ENCODE measurements at regions not wholly inside any gene's neighbourhood (a gene's known extent, or its start where the extent isn't known, plus 50 kb on each side); places are given as distances from the start of the nearest gene placed in this dataset.
"Not testable (repeated sequence)": the region's sequence is repeated elsewhere in the genome, so short reads cannot be mapped to it uniquely, and the experiment has no call there.

DNA sequence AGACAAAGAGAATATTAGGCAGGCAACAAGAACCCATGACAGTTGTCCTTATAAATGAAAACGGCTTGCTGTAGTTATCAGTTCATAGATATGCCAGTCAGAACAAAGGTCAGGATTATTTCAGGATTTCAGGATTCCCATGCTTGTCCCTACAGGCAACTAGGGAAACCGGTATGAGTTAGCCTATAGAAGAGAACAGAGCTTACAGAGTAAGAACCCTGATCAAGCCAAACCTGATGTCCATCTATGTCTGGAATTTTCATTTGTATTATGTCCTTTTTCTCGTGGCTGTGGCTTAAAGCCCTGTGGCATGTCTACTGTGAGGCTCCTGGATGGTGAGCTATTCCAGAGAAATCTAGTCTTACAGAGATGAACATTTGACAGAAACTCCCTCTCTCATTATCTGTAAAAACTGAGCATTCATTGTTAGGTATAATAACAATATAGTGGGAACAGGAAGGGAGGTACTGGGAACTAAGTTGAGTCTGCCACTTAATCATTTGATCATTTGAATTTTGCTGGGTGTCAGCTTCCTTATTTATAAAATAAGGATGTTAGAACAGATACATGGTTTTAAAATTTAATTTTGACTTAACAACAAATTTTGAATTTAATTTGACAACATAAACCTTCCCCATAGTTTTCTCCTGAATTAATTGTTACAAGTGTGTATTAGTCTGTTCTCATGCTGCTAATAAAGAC is 129.5 kb upstream of the KLF3 start:
- TF ChIP-seq, protein P1, sequence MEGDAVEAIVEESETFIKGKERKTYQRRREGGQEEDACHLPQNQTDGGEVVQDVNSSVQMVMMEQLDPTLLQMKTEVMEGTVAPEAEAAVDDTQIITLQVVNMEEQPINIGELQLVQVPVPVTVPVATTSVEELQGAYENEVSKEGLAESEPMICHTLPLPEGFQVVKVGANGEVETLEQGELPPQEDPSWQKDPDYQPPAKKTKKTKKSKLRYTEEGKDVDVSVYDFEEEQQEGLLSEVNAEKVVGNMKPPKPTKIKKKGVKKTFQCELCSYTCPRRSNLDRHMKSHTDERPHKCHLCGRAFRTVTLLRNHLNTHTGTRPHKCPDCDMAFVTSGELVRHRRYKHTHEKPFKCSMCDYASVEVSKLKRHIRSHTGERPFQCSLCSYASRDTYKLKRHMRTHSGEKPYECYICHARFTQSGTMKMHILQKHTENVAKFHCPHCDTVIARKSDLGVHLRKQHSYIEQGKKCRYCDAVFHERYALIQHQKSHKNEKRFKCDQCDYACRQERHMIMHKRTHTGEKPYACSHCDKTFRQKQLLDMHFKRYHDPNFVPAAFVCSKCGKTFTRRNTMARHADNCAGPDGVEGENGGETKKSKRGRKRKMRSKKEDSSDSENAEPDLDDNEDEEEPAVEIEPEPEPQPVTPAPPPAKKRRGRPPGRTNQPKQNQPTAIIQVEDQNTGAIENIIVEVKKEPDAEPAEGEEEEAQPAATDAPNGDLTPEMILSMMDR (IDR thresholded peaks at IDR 0.05; ENCODE audit: low read depth, low read length), result no peak

DNA sequence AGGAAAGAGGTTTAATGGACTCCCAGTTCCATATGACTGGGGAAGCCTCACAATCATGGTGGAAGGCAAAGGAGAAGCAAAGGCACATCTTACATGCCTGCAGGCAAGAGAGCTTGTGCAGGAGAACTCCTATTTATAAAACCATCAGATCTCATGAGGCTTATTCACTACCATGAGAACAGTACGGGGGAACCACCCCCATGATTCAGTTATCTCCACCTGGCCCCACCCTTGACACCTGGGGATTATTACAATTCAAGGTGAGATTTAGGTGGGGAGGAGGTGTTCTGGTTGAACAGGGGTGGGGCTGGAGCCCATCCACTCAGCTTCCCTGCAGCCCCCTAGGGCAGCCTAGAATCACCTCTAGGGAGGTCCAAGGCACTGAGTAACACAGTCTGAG is 128.9 kb upstream of the KLF3 start:
- not testable (repeated sequence) for H3K4me3 ChIP-seq (ENCODE audit: low read depth, low read length)

More for the DNA sequence above, 129.5 kb upstream of the KLF3 start:
- no peak overlapping the region for H3K4me3 ChIP-seq (ENCODE audit: low read depth, low read length)

DNA sequence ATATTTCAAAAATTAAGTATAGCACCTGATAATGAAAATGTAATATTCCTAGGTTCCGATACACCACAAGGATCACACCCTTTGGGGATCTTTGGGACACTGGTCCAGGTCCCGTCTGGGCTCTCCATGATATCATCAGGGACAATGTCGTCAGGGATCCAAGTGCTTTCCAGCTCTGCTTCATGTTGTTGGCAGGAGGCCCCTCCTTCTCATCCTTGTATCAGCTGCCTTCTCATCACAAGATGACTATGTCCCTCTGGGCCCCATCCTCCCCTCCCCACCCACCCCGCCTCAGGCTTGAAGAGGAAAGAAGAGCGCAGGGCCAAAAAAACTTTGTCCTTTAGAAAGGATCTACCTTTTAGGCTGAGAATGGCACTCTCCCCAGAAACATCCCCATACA is 128.3 kb upstream of the KLF3 start:
- TF ChIP-seq, protein P1 (IDR thresholded peaks at IDR 0.05; ENCODE audit: low read depth, low read length), result no peak
- no peak overlapping the region for H3K4me3 ChIP-seq (ENCODE audit: low read depth, low read length)

DNA sequence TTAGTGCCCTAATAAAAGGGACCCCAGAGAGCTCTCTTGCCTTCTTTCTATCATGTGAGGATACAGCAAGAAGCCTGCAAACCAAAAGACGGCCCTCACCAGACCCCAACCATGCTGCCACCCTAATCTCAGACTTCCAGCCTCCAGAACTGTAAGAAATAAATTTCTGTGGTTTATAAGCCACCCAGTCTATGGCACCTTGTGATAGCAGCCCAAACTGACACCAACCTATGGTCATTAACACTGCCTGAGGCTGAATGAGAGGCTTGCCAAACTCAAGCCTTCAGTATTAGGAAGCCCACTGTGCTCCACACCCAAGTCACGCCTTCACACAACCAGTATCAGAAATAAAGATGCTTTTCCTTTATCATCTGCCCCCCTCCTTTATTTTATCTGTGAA is 127.3 kb upstream of the KLF3 start:
- H3K4me3 ChIP-seq (ENCODE audit: low read depth, low read length), result no peak overlapping the region
- TF ChIP-seq, protein P1 (IDR thresholded peaks at IDR 0.05; ENCODE audit: low read depth, low read length), result no peak

DNA sequence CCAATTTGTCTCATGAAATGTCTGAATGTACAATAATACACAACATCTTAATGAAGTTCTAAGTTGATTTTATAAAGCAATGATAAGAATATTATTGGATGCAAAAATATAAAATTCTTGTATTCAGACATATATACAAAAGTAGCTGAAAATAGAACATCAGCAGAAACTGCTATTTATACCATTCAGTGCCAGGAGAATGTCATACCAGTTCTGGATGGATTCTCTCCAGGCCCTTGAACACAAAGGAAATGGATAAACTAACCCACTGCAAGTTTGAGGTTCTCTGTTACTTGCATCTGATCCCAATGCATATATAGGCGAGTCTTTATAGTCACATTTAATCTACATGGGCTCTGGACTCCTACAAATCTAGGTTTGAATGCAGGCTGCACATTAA is 126.3 kb upstream of the KLF3 start:
- no peak overlapping the region for H3K4me3 ChIP-seq (ENCODE audit: low read depth, low read length)
- TF ChIP-seq, protein P1 (IDR thresholded peaks at IDR 0.05; ENCODE audit: low read depth, low read length), result no peak

DNA sequence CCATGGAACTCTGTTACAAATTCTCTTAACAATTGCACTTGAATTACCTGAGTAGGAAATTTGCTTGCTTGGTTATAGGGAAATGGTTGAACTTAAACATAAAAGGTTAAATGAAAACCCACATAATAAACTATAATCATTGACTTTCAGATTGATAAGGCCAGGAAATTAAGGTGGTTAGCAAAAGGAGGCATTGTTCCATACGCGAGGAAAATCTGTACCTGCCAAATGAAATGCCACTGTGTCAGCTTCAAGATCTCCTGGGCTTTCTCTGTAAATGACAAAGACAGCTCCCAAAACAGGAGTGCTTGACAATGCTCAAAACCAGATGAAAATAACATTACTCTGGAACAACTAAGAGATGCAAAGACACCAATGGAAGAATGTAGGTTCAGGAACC is 125.5 kb upstream of the KLF3 start:
- TF ChIP-seq, protein P1 (IDR thresholded peaks at IDR 0.05; ENCODE audit: low read depth, low read length), result no peak
- no peak overlapping the region for H3K4me3 ChIP-seq (ENCODE audit: low read depth, low read length)

DNA sequence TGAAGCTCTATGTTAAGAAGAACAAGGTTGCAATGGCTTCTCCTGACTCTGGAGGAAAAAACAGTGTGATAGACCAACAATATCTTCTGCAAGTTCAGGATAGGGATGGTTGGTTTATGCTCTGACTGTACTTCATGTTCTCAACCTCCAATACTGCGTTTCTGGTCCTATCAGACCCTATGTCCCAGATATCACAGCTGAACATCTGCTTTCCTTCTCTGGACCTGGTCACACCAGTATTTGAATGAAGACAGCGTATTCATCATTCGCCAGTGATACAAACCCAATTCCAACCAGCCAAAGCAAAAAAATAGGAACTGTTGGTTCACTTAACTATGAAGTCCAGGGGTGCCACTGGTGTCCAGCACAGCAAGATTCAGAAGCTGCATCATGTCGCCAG is 124.5 kb upstream of the KLF3 start:
- H3K4me3 ChIP-seq (ENCODE audit: low read depth, low read length), result no peak overlapping the region
- TF ChIP-seq, protein P1 (IDR thresholded peaks at IDR 0.05; ENCODE audit: low read depth, low read length), result no peak

DNA sequence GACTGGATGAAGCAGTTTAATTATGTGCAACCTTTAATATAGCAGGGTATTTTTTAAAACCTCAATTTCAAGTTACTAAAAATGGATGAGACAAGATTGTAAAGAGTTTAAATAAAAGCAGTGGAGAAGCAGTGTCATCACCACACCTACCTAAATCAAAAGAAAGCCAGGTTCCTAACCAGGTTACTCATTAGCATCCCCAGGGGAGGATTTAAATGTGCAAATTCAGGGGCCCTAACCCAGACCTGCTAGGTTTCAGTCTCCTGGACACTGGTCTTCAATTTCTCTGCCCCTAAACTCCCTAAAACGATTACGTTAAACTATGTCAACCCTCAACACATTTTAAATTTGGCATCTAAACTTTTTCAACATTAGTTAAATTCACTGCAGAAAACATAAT is 116.9 kb upstream of the KLF3 start:
- H3K4me3 ChIP-seq (ENCODE audit: low read depth, low read length), result no peak overlapping the region

More for the DNA sequence above, 116.9 kb upstream of the KLF3 start:
- TF ChIP-seq, protein P1 (IDR thresholded peaks at IDR 0.05; ENCODE audit: low read depth, low read length), result no peak

Data from WI38 (cell line).